KMS-11 (cell line): ENCODE measurements at regions not wholly inside any gene's neighbourhood (a gene's known extent, or its start where the extent isn't known, plus 50 kb on each side); places are given as distances from the start of the nearest gene placed in this dataset.

Experiments used
- H2AFZ ChIP-seq: fragments of 200-600 bp; sonication (generic); 2 replicates; pipeline ENCODE4 v1.6.1; 2016; ENCODE audit warnings: antibody characterized with exemption, mixed run types, low read depth
- H3K27ac ChIP-seq: fragments of 200-600 bp; sonication (generic); 2 replicates; pipeline ENCODE4 v1.6.1; 2016; ENCODE audit warnings: mild to moderate bottlenecking, mixed run types
- H3K27me3 ChIP-seq: fragments of 200-600 bp; sonication (generic); 2 replicates; pipeline ENCODE4 v1.6.1; 2017; ENCODE audit warnings: mild to moderate bottlenecking, low read depth, mixed run types, moderate library complexity; ENCODE audit not compliant: insufficient read depth
- H3K36me3 ChIP-seq: fragments of 200-600 bp; sonication (generic); 2 replicates; pipeline ENCODE4 v1.6.1; 2017; ENCODE audit warnings: mild to moderate bottlenecking, mixed run types; ENCODE audit not compliant: insufficient read depth
- H3K4me1 ChIP-seq: fragments of 200-600 bp; sonication (generic); 2 replicates; pipeline ENCODE4 v1.6.1; 2016; ENCODE audit warnings: mild to moderate bottlenecking, low read depth, mixed run types; ENCODE audit not compliant: poor library complexity, severe bottlenecking
- H3K4me2 ChIP-seq: fragments of 200-600 bp; sonication (generic); 2 replicates; pipeline ENCODE4 v1.7.0; 2016; ENCODE audit warnings: mild to moderate bottlenecking, mixed run types
- H3K4me3 ChIP-seq: fragments of 200-600 bp; sonication (generic); IDR thresholded peaks from 2 replicates; pipeline ENCODE4 v1.6.1; 2017; ENCODE audit warnings: low read depth, low read length, mixed read lengths; ENCODE audit not compliant: insufficient read depth
- H3K79me2 ChIP-seq: fragments of 200-600 bp; sonication (generic); 2 replicates; pipeline ENCODE4 v1.6.1; 2016; ENCODE audit warnings: low read depth, mixed run types; ENCODE audit not compliant: insufficient read depth
- H3K9ac ChIP-seq: fragments of 200-600 bp; sonication (generic); 2 replicates; pipeline ENCODE4 v1.6.1; 2016; ENCODE audit warnings: mild to moderate bottlenecking, mixed run types
- H4K20me1 ChIP-seq: fragments of 200-600 bp; sonication (generic); 2 replicates; pipeline ENCODE4 v1.6.1; 2016; ENCODE audit warnings: mild to moderate bottlenecking, mixed run types; ENCODE audit not compliant: insufficient read depth
- CTCF ChIP-seq: fragments of 200-600 bp; sonication (generic); conservative IDR thresholded peaks from 2 replicates; pipeline ENCODE4 v1.6.1; 2017; ENCODE audit warnings: low read depth, mild to moderate bottlenecking, antibody characterized with exemption, low read length, moderate library complexity, mixed read lengths

GRCh38 chr13:85640727-85641126, 158.5 kb downstream of the SLITRK6 start:
- no peaks in the 10 kb centered on the region for H3K79me2 ChIP-seq
- no peak overlapping the region for H3K27ac ChIP-seq
- no peaks in the 10 kb centered on the region for H3K27me3 ChIP-seq
- no peak overlapping the region for H3K9ac ChIP-seq
- no peak overlapping the region for H2AFZ ChIP-seq
- no peaks in the 10 kb centered on the region for H3K4me1 ChIP-seq
- H3K4me3 ChIP-seq: no peak overlapping the region
- H3K36me3 ChIP-seq: no peaks in the 10 kb centered on the region
- H3K4me2 ChIP-seq: no peak overlapping the region
- no peak for TF ChIP-seq CTCF
- no peaks in the 10 kb centered on the region for H4K20me1 ChIP-seq

- no peak overlapping the region for H3K27ac ChIP-seq
- H3K36me3 ChIP-seq: no peaks in the 10 kb centered on the region
- H4K20me1 ChIP-seq: no peaks in the 10 kb centered on the region
- H3K9ac ChIP-seq: no peak overlapping the region
- TF ChIP-seq CTCF: no peak
- no peaks in the 10 kb centered on the region for H3K4me1 ChIP-seq
- no peak overlapping the region for H2AFZ ChIP-seq
- H3K4me2 ChIP-seq: no peak overlapping the region
- no peaks in the 10 kb centered on the region for H3K27me3 ChIP-seq
- H3K79me2 ChIP-seq: no peaks in the 10 kb centered on the region
- no peak overlapping the region for H3K4me3 ChIP-seq
Measured at GRCh38 chr13:85638815-85639393, 160.3 kb downstream of the SLITRK6 start.

GRCh38 chr13:85638265-85638664, 161.0 kb downstream of the SLITRK6 start:
- H3K27me3 ChIP-seq: no peaks in the 10 kb centered on the region
- H3K27ac ChIP-seq: no peak overlapping the region
- H3K9ac ChIP-seq: no peak overlapping the region
- H4K20me1 ChIP-seq: no peaks in the 10 kb centered on the region
- H3K79me2 ChIP-seq: no peaks in the 10 kb centered on the region
- no peaks in the 10 kb centered on the region for H3K36me3 ChIP-seq
- no peak overlapping the region for H3K4me3 ChIP-seq
- H3K4me2 ChIP-seq: no peak overlapping the region
- no peaks in the 10 kb centered on the region for H3K4me1 ChIP-seq
- H2AFZ ChIP-seq: no peak overlapping the region
- no peak for TF ChIP-seq CTCF

GRCh38 chr13:85632526-85633195, 166.6 kb downstream of the SLITRK6 start:
- Histone ChIP-seq H3K4me2 (no peak overlapping the region), H3K27ac (no peak overlapping the region), H3K79me2 (no peaks in the 10 kb centered on the region), H3K27me3 (no peaks in the 10 kb centered on the region), H3K9ac (no peak overlapping the region), H2AFZ (no peak overlapping the region), H3K4me1 (no peaks in the 10 kb centered on the region), H3K4me3 (no peak overlapping the region), H3K36me3 (no peaks in the 10 kb centered on the region), H4K20me1 (no peaks in the 10 kb centered on the region)
- no peak for TF ChIP-seq CTCF
